ENCODE measurements at regions not wholly inside any gene's neighbourhood (a gene's known extent, or its start where the extent isn't known, plus 50 kb on each side); places are given as distances from the start of the nearest gene placed in this dataset.

DNA sequence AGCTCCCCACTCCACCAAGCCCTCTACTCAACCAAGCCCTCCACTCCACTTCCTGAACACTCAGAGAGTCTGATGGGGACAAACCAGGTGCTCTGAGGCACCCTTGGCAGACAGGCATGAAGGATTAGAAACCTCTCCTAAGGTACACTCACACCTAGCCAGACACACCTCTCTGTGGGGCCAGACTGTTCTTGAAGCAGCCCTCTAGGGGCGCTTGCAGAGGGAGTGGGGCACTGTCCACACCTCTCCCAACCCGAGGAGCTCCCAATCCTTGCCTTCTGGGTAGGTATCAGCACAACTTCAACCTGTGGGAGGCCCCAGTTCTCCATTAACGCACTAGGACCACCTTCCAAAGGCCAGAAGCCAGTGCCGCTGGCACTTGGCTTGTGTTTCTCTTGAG is 108.7 kb upstream of the VSTM2B start:
- TF ChIP-seq, protein P1, sequence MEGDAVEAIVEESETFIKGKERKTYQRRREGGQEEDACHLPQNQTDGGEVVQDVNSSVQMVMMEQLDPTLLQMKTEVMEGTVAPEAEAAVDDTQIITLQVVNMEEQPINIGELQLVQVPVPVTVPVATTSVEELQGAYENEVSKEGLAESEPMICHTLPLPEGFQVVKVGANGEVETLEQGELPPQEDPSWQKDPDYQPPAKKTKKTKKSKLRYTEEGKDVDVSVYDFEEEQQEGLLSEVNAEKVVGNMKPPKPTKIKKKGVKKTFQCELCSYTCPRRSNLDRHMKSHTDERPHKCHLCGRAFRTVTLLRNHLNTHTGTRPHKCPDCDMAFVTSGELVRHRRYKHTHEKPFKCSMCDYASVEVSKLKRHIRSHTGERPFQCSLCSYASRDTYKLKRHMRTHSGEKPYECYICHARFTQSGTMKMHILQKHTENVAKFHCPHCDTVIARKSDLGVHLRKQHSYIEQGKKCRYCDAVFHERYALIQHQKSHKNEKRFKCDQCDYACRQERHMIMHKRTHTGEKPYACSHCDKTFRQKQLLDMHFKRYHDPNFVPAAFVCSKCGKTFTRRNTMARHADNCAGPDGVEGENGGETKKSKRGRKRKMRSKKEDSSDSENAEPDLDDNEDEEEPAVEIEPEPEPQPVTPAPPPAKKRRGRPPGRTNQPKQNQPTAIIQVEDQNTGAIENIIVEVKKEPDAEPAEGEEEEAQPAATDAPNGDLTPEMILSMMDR (IDR thresholded peaks at IDR 0.05 in 2 of 3, conservative IDR thresholded peaks at IDR 0.05 in 1 of 3; ENCODE audit: borderline replicate concordance in 1 of 3, insufficient read depth in 1 of 3, low read depth in 2 of 3, low read length in 2 of 3), result peak in 2 of 3 experiments; percentile 12 to 18; a peak in 1 of 6 replicates
- TF ChIP-seq EZH2 (IDR thresholded peaks at IDR 0.05), result no peak
- no peak for TF ChIP-seq ZNF274 (IDR thresholded peaks at IDR 0.05; ENCODE audit: low read depth, low read length)
- TF ChIP-seq, protein P2, sequence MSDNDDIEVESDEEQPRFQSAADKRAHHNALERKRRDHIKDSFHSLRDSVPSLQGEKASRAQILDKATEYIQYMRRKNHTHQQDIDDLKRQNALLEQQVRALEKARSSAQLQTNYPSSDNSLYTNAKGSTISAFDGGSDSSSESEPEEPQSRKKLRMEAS (IDR thresholded peaks at IDR 0.05), result no peak
- no peak for TF ChIP-seq SIN3A (IDR thresholded peaks at IDR 0.05; ENCODE audit: low read depth)
- TF ChIP-seq POLR2A (IDR thresholded peaks at IDR 0.05; ENCODE audit: borderline replicate concordance, extremely low read depth, insufficient read depth, insufficient read length), result no peak
- TF ChIP-seq, protein P3, sequence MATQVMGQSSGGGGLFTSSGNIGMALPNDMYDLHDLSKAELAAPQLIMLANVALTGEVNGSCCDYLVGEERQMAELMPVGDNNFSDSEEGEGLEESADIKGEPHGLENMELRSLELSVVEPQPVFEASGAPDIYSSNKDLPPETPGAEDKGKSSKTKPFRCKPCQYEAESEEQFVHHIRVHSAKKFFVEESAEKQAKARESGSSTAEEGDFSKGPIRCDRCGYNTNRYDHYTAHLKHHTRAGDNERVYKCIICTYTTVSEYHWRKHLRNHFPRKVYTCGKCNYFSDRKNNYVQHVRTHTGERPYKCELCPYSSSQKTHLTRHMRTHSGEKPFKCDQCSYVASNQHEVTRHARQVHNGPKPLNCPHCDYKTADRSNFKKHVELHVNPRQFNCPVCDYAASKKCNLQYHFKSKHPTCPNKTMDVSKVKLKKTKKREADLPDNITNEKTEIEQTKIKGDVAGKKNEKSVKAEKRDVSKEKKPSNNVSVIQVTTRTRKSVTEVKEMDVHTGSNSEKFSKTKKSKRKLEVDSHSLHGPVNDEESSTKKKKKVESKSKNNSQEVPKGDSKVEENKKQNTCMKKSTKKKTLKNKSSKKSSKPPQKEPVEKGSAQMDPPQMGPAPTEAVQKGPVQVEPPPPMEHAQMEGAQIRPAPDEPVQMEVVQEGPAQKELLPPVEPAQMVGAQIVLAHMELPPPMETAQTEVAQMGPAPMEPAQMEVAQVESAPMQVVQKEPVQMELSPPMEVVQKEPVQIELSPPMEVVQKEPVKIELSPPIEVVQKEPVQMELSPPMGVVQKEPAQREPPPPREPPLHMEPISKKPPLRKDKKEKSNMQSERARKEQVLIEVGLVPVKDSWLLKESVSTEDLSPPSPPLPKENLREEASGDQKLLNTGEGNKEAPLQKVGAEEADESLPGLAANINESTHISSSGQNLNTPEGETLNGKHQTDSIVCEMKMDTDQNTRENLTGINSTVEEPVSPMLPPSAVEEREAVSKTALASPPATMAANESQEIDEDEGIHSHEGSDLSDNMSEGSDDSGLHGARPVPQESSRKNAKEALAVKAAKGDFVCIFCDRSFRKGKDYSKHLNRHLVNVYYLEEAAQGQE (IDR thresholded peaks at IDR 0.05; ENCODE audit: low read depth), result no peak
- no peak for TF ChIP-seq JUND (IDR thresholded peaks at IDR 0.05)
- TF ChIP-seq CEBPB (IDR thresholded peaks at IDR 0.05; ENCODE audit: low read depth), result no peak
- TF ChIP-seq EZH2phosphoT487 (IDR thresholded peaks at IDR 0.05; ENCODE audit: borderline replicate concordance), result no peak
- TF ChIP-seq YY1 (IDR thresholded peaks at IDR 0.05; ENCODE audit: extremely low read depth, insufficient replicate concordance, low read depth, low read length), result no peak
- no peak for TF ChIP-seq SP1 (IDR thresholded peaks at IDR 0.05; ENCODE audit: low read depth)
- TF ChIP-seq POLR2AphosphoS5 (IDR thresholded peaks at IDR 0.05; ENCODE audit: low read depth, low read length), result no peak
- no peak for TF ChIP-seq RAD21 (IDR thresholded peaks at IDR 0.05; ENCODE audit: low read depth)
